ENCODE measurements at regions not wholly inside any gene's neighbourhood (a gene's known extent, or its start where the extent isn't known, plus 50 kb on each side); places are given as distances from the start of the nearest gene placed in this dataset.

- TF ChIP-seq ZNF274 (IDR thresholded peaks at IDR 0.05; ENCODE audit: low read length) = no peak
- TF ChIP-seq ZNF274 (tag by site-specific recombination; IDR thresholded peaks at IDR 0.05; ENCODE audit: borderline replicate concordance) = no peak
- no peak for TF ChIP-seq PBX3 (CRISPR knock-in tag; IDR thresholded peaks at IDR 0.05)
- TF ChIP-seq CTCF (tag by site-specific recombination; IDR thresholded peaks at IDR 0.05) = no peak
- no peak for TF ChIP-seq ZNF629 (tag by site-specific recombination; IDR thresholded peaks at IDR 0.05)
- no peak for TF ChIP-seq YY1 (tag by site-specific recombination; IDR thresholded peaks at IDR 0.05)
- no peak for TF ChIP-seq MEIS1 (CRISPR knock-in tag; IDR thresholded peaks at IDR 0.05; ENCODE audit: borderline replicate concordance)
- no peak for TF ChIP-seq PATZ1 (tag by site-specific recombination; IDR thresholded peaks at IDR 0.05)
- TF ChIP-seq KLF16 (tag by site-specific recombination; IDR thresholded peaks at IDR 0.05) = no peak
- no peak for TF ChIP-seq ZNF24 (tag by site-specific recombination; IDR thresholded peaks at IDR 0.05)
Observed at GRCh38 chr6:66126358-66126757, 419.3 kb upstream of the EYS start.

Data from HEK293 (cell line).